NCI-H1930 (cell line): ENCODE measurements at regions not wholly inside any gene's neighbourhood (a gene's known extent, or its start where the extent isn't known, plus 50 kb on each side); places are given as distances from the start of the nearest gene placed in this dataset.
"Not testable (repeated sequence)": the region's sequence is repeated elsewhere in the genome, so short reads cannot be mapped to it uniquely, and the experiment has no call there.

ENCODE experiments used
- DNase-seq, 2 experiments: peaks; one replicate each; lab custom pipeline; 2025; lab: John Stamatoyannopoulos, UW

GRCh38 chr15:98088307-98088945, 127.9 kb downstream of the ARRDC4 start:
- DNase-seq: not testable (repeated sequence)

- DNase-seq: not testable (repeated sequence)
Observed at GRCh38 chr15:98089352-98089751, 128.8 kb downstream of the ARRDC4 start.

DNA sequence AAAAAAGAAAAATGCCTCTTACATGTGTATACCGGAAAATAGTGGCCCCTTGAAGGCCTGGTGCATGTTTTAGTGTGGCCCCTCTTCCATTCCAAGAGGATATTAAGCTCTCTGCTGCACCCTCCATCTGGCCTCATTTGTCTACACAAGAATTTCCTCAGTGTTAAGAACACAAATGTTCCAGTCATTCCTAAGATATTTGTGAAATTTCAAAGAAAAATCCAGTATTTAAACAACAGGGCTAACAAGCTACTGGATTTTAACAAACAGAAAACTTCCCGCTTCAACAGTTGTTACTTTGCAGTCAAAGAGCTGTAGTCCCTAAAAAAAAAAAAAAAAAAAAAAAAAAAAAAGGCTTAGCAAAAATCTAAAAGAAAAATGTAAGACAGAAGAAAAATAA, 137.5 kb downstream of the ARRDC4 start:
- DNase-seq: not testable (repeated sequence)

DNA sequence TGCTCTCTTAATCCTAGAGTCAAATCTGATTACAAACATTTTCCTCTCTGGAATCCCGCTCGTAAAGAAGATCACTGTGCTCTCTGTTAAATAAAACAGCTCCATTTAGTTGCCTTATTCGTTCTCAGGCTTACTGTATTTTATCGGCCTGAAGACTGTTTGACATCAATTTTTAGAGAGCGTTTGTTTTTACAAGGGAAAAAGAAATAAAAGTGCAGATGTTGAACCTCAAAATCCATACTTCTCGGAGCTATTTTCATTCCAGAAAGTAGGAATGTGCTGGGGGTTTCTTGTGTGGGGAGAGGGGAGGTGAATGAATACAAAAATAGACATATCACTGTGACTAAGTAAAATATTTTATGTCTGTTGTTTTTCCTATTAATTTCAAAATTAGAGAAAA, 140.1 kb downstream of the ARRDC4 start:
- not testable (repeated sequence) for DNase-seq

DNA sequence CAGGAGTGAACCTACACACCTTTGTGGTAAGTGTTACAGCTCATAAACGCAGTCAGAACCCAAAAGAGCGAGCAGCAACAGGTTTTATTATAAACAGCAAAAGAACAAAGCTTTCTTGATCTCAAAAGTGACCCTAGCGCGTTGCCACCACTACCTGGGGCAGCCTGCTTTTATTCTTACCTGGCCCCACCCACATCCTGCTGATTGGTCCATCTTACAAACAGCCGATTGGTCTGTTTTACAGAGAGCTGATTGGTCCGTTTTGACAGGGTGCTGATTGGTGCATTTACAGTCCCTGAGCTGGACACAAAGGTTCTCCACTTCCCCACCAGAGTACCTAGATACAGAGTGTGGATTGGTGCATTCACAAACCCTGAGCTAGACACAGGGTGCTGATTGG, 143.1 kb downstream of the ARRDC4 start:
- DNase-seq: no peak

DNA sequence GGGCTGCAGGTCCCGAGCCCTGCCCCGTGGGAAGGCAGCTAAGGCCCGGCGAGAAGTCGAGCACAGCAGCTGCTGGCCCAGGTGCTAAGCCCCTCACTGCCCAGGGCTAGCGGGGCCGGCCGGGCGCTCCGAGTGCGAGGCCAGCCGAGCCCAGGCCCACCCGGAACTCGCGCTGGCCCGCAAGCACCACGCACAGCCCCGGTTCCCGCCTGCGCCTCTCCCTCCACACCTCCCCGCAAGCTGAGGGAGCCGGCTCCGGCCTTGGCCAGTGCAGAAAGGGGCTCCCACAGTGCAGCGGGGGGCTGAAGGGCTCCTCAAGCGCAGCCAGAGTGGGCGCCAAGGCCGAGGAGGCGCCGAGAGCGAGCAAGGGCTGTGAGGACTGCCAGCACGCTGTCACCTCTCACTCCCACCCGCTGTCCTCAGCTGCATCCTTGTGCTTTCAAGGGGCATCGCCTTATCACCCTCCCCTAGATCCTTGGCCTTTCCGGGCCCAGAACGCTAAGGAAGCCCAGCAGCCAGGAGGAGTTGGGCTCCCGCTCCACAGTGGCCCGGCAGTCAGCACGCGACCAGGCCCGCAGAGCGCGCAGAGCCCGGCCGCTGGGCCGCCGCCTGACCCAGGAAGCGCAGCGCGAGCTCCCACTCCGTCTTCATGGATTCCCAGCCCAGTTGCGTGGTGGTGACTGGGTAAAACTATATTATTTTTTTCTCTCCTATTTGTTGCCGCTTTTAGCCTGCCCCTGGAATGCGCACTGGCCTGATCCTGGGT, 144.1 kb downstream of the ARRDC4 start:
- DNase-seq: not testable (repeated sequence)

GRCh38 chr15:98106615-98107194, 146.2 kb downstream of the ARRDC4 start:
- DNase-seq: not testable (repeated sequence)

DNA sequence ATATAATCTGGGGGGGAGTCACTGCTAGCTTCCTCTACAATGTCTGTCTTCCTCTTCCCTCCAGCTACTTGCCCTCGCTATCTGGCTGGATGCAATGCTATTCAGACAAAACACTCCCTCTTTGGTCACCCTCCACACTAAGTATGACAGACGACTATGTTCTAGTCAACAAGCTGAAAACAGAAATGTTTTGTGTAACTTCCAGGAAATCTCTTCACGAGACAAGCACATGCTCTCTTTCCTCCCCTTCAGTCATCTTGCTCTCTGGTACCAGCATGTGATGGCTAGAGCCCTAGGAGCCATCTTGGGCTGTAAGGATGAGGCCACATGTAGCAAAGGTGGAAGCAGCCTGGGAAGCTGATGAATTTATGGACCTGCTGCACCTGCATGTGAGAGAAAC, 151.3 kb downstream of the ARRDC4 start:
- no peak for DNase-seq

- DNase-seq: no peak
Observed at GRCh38 chr15:98113327-98113726, 152.8 kb downstream of the ARRDC4 start.

DNA sequence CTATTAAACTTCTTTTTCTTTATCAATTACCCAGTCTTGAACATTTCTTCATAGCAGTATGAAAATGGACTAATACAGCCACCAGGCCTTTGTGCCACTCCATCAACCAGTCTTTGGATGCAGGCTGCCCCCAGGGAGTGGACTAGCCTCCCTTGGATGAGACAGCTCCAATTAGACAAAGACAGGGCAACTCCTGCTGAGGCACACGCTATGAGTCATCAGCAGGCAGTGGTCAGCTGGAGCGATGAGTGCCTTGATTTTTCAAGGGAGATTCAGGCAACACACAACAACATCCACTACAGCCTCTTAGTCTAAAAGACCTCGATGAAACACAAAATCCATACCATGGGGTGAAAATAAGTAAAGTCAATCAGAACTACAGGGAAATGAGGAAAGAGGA, 160.1 kb downstream of the ARRDC4 start:
- no peak for DNase-seq

- DNase-seq: no peak
Observed at GRCh38 chr15:98121536-98121935, 161.0 kb downstream of the ARRDC4 start.

GRCh38 chr15:98121957-98122356, 161.5 kb downstream of the ARRDC4 start:
- no peak for DNase-seq

DNA sequence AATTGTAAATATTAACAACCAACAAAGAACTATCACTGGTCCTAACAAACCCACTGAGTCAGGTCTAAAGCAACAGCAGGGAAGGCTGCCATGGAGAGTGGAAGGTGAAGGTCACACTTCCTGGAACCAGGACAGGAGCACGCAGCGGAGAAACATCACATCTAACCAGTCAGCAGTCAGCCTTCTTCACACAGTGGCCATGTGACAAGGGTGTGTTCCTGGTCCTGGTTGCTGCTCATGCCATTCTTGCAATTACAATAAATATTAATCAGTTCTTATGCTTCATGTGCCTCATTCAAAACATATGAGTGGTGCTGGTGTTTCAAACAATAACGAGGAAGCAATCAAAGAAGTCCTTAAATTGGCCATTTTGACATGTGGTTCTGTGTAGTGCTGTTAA, 162.8 kb downstream of the ARRDC4 start:
- no peak for DNase-seq

- DNase-seq: no peak
Observed at GRCh38 chr15:98123834-98124233, 163.3 kb downstream of the ARRDC4 start.

GRCh38 chr15:98124581-98124980, 164.1 kb downstream of the ARRDC4 start:
- no peak for DNase-seq

DNA sequence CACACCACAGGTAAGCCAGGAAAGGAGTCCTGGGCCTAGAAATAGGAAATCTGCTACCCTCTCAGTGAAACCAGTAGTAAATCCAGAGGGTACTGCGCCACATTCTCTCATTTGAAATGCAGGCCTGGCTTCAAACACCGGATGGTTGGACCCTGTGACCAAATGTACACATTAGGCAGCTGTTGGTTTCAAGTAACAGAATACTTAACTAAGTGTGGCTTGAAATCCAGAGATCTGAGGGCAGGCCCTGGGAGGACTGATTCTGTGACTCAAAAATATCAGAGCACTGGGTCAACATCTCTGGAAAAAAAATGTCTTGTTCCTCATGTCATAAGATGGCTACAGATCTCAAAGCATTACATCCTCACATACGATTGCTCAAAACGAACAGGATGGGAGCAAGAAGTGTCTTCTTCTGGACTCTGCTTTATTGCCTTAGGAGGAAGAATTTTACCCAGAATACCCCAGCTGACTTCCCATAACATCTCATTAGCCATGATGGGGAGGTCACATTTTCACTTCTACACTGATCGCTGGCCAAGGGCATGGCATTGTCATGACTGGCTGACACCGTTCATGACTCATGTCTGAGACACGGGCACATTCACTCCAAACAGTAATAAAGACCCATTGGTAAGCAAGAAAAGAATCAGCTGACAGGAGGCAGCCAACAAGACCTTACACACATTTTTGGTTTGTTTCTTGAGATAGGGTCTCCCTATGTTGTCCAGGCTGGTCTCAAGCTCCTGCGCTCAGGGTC, 166.0 kb downstream of the ARRDC4 start:
- DNase-seq: no peak

GRCh38 chr15:98127586-98127985, 167.1 kb downstream of the ARRDC4 start:
- DNase-seq: no peak

DNA sequence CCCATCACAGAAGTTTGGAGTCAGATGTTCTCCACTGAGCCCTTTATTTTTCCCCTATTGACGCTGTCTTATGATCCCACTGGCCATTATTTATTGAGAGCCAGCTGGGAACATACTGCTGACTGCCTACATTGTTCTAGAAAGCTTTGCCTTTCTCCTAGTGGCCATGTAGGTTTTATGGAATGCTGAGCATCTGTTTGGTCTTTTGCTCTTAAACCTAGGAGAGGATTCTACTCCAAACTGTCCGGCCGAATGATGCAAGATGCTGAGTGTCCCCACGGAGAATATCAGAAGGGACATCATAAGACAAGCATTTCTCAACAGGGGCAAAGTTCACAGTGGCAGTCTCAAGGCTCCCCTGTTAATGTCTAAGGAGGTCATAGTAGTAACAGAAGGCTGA, 171.4 kb downstream of the ARRDC4 start:
- DNase-seq: no peak

GRCh38 chr15:98134905-98135304, 174.4 kb downstream of the ARRDC4 start:
- DNase-seq: no peak

- DNase-seq: no peak
Observed at GRCh38 chr15:98138910-98139309, 178.4 kb downstream of the ARRDC4 start.

DNA sequence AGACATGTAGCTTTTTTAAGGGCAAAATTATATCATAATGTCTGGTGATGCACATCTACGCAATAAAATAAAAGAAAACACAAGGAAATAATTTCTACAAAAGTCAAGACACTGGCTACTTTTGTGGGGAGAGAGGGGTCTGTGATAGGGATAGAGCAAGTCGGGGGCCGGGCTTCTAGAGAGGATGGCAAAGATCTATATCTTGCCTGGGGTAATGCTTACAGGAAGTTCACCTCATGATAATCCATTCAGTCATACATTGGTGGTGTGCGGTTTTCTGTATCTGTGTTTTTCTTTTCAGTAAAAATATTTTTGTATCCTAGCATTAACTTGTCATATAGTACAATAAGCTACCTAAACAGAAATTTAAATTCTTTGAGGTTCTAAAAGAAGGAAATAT, 178.8 kb downstream of the ARRDC4 start:
- DNase-seq: no peak

GRCh38 chr15:98142572-98142971, 182.1 kb downstream of the ARRDC4 start:
- no peak for DNase-seq

DNA sequence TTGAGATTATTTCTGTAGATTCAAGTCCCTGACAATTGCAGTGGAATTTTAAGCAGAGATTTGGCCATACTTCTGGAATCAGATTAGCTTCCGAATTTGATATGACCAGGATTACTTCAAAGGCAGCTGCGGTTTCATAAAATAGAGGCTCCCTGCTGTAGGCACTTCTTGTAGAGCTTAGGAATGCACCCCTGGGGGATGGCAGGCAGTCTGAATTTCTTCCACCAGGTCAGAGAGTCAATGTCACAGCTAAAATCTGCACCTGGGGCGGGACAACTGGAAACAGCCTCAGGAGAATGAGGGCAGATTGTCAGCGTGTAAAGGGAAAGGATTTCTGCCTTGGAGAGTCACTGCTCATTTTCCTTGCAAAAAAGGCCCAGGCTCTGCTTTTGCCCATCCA, 182.6 kb downstream of the ARRDC4 start:
- DNase-seq: no peak
